WERI-Rb-1 (cell line): ENCODE measurements at regions not wholly inside any gene's neighbourhood (a gene's known extent, or its start where the extent isn't known, plus 50 kb on each side); places are given as distances from the start of the nearest gene placed in this dataset.

Source experiments
- DNase-seq: peaks from one replicate; pipeline ENCODE4 v3.0.0-alpha.2; 2020
- H3K27ac ChIP-seq: fragments of 250-450 bp; sonication (Bioruptor Pico); 2 replicates; pipeline ENCODE4 v1.5.1; 2020; ENCODE audit warnings: mild to moderate bottlenecking, moderate library complexity
- H3K27me3 ChIP-seq: fragments of 250-450 bp; sonication (Bioruptor Pico); 2 replicates; pipeline ENCODE4 v1.5.1; 2021; ENCODE audit warnings: mild to moderate bottlenecking, low read depth, moderate library complexity; ENCODE audit not compliant: insufficient read depth, severe bottlenecking
- H3K36me3 ChIP-seq: fragments of 250-450 bp; sonication (Bioruptor Pico); 2 replicates; pipeline ENCODE4 v1.5.1; 2020; ENCODE audit warnings: mild to moderate bottlenecking, moderate library complexity
- H3K4me3 ChIP-seq: 2 replicates; pipeline ENCODE4 v1.5.1; 2011; ENCODE audit warnings: low read depth, mild to moderate bottlenecking, control low read depth, low read length
- H3K9me3 ChIP-seq: fragments of 250-450 bp; sonication (Bioruptor Pico); 2 replicates; pipeline ENCODE4 v1.5.1; 2021; ENCODE audit warnings: mild to moderate bottlenecking, moderate library complexity; ENCODE audit not compliant: severe bottlenecking
- CTCF ChIP-seq: IDR thresholded peaks from 2 replicates; pipeline ENCODE4 v1.5.1; 2011; ENCODE audit warnings: low read depth, mild to moderate bottlenecking, control low read depth, inconsistent platforms, low read length

- no peak for TF ChIP-seq CTCF
- no peaks in the 10 kb centered on the region for H3K9me3 ChIP-seq
- H3K27ac ChIP-seq = no peak overlapping the region
- DNase-seq = no peak
- no peak overlapping the region for H3K4me3 ChIP-seq
- no peaks in the 10 kb centered on the region for H3K27me3 ChIP-seq
- H3K36me3 ChIP-seq = no peaks in the 10 kb centered on the region
Observed at GRCh38 chr12:13839365-13840336, 141.8 kb downstream of the GRIN2B start.

GRCh38 chr12:13836099-13836498, 145.3 kb downstream of the GRIN2B start:
- no peak for TF ChIP-seq CTCF
- H3K27me3 ChIP-seq = no peaks in the 10 kb centered on the region
- DNase-seq = no peak
- H3K4me3 ChIP-seq = no peak overlapping the region
- no peaks in the 10 kb centered on the region for H3K36me3 ChIP-seq
- no peaks in the 10 kb centered on the region for H3K9me3 ChIP-seq
- H3K27ac ChIP-seq = no peak overlapping the region

GRCh38 chr12:13835652-13836051, 145.8 kb downstream of the GRIN2B start:
- no peak for DNase-seq
- Histone ChIP-seq H3K9me3 (no peaks in the 10 kb centered on the region), H3K27ac (no peak overlapping the region), H3K36me3 (no peaks in the 10 kb centered on the region), H3K4me3 (no peak overlapping the region), H3K27me3 (no peaks in the 10 kb centered on the region)
- no peak for TF ChIP-seq CTCF

- no peak for TF ChIP-seq CTCF
Observed at GRCh38 chr12:13834241-13834640, 147.2 kb downstream of the GRIN2B start.

GRCh38 chr12:13817131-13817530, 164.3 kb downstream of the GRIN2B start:
- Histone ChIP-seq H3K4me3 (no peak overlapping the region), H3K27me3 (no peaks in the 10 kb centered on the region), H3K27ac (no peak overlapping the region), H3K9me3 (no peaks in the 10 kb centered on the region), H3K36me3 (no peaks in the 10 kb centered on the region)
- no peak for TF ChIP-seq CTCF
- DNase-seq = no peak

More at GRCh38 chr12:13834241-13834640, 147.2 kb downstream of the GRIN2B start:
- Histone ChIP-seq H3K9me3 (no peaks in the 10 kb centered on the region), H3K27ac (no peak overlapping the region), H3K36me3 (no peaks in the 10 kb centered on the region), H3K4me3 (no peak overlapping the region), H3K27me3 (no peaks in the 10 kb centered on the region)
- no peak for DNase-seq
